Urothelium cell line (cell line): ENCODE measurements at regions not wholly inside any gene's neighbourhood (a gene's known extent, or its start where the extent isn't known, plus 50 kb on each side); places are given as distances from the start of the nearest gene placed in this dataset.
"Not testable (repeated sequence)": the region's sequence is repeated elsewhere in the genome, so short reads cannot be mapped to it uniquely, and the experiment has no call there.

Source experiments
- DNase-seq: peaks from one replicate; pipeline ENCODE4 v3.0.0; 2011; ENCODE audit warnings: low spot score, mixed read lengths
- FAIRE-seq: peaks from 2 replicates; lab custom pipeline; 2011; peaks lifted over from hg19 to GRCh38; lab: Jason Lieb, UNC

DNA sequence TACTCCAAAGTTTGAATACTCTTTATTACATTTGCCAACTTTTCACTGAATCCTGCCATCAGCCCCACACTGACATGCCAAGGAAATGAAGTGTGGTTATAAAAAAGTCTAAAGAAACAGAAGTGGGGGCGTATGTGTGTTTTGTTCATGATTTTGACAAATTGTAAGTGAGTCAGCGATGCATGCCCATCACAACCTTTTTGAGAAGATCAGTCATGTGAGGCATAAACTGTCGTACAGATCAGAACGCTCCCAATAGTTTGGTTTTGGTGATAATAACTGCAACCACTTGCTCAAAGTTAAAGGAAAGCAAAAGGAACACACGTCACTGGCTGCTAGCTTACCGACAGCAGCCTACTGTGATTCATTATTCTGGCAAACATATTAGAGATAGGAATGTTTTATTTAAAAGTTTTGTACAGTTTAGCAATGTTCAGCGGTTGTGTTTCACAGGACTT is 95.6 kb downstream of the RGS2 start:
- FAIRE-seq: no peak
- peak; percentile 24 for DNase-seq

DNA sequence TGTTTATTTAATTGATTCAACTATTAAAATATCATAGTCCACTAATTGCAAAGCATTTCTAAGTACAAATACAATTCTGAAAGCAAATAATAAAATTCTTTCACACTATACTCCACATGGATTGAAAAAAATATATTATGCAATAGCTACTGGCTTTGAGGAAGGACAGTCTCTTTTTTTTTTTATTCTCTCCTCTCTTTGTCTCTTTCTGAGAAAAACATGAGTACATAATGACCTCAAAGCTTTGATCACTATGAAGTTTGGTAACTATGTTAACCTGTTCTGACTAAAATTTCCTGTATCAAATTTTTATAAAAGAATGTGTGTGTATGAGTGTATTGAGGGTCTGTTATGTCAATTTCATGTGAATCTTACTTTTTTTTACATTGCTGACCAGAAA is 96.2 kb downstream of the RGS2 start:
- no peak for FAIRE-seq
- DNase-seq: no peak

DNA sequence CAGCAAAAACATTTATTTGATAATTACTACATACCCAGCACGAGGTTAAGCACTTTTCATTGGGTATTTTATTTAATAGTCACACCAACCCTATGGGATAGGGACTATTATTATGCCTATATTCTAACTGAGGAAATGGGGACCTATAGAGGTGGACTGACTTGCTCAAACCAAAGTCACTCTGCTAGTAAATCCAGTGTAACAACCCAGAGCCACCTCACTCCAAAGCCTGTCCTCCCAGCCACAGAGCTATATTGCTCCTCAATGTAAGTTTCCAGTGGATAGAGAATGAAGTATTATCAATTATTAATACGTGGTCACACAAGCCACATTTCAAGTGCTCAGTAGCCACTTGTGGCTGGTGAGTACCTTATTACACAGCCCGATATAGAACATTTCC is 97.5 kb downstream of the RGS2 start:
- DNase-seq (no peak), FAIRE-seq (no peak)

DNA sequence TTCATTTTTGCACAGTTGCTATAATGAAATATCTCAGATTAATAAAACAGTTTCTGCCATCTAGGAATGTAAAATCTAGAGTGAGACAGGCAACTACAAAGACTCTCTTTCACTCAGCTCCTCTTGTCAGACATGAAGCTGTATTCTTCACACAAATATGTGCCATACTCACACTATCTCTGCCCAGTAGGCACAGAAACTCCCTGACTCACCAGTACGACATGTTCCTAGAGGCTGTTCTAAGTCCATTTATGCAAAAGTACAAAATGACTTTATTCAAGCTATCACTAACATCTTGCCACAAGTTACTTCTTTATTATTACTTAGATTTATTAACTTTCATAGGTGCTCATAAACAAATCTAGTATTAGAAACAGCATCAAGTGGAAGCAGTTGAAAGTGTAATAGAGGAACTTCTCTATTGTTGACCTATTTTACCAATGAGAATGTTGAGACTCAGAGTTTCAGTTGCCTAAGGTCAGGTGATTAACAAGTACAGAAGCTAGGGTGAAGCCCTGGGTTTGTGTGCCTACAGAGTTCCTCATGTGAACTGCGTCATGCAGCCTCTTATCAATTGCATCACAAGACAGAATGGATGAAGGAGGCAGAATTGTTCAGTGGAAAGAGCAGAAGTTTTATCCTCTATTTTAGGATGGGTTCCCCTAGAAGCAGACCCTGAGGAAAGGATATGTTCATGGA is 98.9 kb downstream of the RGS2 start:
- no peak for DNase-seq
- no peak for FAIRE-seq

DNA sequence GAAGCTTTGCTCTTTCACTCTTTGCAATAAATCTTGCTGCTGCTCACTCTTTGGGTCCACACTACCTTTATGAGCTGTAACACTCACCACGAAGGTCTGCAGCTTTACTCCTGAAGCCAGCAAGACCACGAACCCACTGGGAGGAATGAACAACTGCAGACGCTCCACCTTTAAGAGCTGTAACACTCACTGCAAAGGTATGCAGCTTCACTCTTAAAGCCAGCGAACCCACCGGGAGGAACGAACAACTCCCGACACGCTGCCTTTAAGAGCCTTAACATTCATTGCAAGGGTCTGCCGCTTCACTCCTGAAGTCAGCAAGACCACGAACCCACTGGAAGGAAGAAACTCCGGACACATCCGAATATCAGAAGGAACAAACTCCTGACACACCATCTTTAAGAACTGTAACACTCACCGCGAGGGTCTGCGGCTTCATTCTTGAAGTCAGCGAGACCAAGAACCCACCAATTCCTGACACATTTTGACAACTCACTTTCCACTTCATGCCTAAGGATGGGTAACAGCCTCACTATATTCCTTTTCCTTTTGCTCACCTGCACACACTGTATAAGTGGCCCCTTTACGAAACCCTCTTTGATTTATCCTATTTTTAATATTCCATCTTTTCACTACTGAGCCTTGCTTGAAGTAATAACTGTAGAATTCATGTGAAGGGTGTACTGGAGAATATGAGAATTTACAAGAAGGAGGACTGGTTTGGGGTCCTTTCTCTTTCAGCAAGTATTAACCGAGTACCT is 103.2 kb downstream of the RGS2 start:
- not testable (repeated sequence) for DNase-seq, FAIRE-seq

DNA sequence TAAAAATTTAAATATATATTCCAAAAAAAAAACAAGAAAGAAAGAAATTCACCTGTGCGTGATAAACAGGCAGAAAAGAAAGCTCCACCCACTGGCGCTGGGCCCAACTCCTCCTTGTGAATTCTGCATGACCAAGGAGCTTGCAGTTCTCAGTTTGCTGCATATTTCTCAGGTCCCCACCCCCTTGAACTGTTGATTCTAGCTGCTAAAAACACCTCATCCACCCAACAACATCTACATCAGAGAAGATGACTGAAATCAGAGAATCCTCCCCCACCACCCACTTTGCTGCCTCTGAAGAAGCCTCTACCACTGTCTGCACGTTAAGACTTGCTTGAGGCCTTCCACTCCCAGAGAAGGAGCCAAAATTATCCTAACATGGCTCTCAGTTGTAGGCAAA is 104.8 kb downstream of the RGS2 start:
- no peak for FAIRE-seq
- no peak for DNase-seq

DNA sequence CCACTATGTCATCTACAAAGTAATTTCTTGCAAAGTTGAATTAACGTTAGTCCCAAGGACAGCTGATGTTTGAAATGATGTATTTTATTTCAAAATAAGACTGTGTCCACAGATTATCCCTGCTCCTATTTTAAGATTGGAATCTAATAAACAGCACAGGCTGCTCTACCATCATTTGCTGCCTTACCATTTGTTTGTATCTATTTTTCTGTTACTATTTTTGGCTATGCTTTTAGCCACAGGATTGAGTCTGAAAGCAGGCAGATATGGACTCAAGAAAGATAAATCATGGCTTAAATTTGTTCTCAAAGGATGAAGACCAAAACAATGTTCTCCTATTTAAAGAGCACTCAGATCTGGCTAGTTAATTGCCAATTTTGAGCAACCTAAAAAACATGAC is 105.3 kb downstream of the RGS2 start:
- FAIRE-seq (no peak), DNase-seq (no peak)

DNA sequence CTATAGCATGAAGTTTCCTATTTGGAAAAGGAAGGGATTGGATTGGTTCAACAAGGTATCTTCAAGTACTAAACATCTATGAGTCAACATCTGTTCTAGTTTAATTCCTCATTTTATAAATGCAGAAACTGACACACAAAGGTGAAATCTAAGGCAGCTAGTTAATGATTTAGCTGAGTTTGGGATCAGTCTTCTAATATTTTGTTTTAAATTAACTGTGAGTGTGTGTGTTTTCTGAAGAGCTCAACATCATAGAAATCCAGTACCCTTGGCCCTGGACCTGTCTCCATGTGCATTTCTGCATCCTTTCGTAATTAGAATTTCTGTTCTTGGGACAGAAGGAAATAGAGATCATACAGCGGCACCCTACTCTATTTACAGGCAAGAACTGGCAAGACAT is 105.9 kb downstream of the RGS2 start:
- FAIRE-seq: no peak

DNA sequence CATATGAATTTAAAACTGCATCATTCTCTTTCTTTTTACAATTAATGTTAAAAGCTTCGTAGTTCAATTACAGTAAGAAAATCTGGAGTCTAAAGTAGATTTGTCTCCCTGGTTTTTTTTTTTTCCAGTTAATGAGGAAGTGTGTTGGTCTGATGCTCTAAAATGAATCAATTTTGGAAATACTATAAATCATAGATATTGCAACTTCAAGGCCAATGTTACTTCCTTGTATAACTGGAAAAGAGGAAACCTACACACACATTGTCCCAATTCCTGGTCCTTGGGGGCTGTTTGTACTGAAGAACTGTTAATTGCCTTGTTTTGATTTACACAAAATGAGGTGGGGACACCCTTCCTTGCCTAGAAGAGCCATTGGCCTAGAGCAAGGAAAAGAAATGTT is 107.2 kb downstream of the RGS2 start:
- FAIRE-seq (no peak), DNase-seq (no peak)

More for the DNA sequence above, 105.9 kb downstream of the RGS2 start:
- DNase-seq: no peak

DNA sequence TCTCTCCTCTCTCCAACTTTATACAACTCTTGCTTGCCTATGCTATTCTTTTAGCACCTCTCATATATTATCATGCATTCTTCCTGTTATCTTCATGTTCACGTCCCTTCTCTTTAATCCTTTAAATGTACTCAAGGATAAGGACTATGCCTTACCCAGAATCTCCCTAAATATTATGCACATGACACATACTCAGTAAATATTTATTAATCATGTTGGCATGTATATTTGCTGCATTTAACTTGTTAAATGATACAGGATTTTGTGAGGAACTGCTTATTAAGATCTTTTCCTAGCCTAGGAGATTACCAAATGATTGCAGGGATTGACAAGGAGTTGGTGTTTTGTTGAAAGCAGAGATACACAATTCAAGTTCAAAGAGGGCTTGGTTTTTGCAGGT is 109.4 kb downstream of the RGS2 start:
- no peak for FAIRE-seq

DNA sequence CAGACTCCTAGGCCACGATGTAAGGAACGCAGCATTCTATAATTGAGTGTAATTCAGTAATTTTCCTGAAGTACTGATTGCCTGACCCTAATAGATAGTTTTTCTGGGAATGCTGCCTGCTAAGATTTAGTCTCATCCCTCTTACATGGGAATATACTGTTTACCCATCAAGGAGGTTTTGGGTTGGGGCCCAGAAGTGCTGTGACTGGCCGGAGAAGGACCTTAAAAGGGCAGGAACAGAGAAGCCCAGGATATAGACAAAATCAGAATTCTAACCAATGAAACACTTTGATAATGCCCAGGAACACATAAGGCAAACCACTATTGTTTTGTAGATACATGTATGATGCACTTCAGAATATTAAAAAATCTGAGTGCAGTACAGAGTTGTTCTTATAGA is 111.6 kb downstream of the RGS2 start:
- FAIRE-seq (no peak), DNase-seq (no peak)

More for the DNA sequence above, 109.4 kb downstream of the RGS2 start:
- no peak for DNase-seq

DNA sequence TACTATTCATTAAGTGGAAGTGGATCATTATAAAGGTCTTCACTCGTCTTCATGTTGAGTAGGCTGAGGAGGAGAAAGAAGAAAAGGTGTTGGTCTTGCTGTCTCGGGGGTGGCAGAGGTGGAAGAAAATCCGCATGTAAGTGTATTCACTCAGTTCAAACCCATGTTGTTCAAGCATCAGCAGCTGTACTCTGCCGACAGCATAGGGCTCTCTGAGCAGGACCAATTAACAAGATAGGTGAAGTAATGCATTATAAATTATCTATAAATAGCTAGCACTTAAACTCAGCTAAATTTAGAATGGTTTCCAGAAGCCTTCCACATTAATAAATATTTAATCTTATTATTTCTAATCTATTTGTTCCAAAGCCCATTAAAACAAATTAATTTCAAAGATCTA is 116.8 kb downstream of the RGS2 start:
- no peak for FAIRE-seq

DNA sequence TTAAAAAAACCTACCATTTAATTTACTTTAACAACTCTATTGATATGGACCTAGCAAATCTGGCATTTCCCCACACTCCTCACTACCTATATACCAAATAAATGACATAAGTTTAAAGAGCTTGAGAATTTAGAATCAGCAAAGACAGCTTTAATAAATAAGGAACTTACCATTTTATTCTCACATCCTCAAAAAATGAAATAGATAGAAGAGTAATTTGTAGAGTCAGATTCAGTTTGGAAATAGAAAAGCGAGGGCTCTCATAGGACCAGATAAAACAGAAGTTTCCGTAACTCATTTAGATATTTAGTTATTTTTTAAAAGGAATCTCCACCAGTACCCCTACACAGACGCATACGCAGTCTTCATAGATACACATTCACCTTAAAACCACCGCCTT is 117.9 kb downstream of the RGS2 start:
- FAIRE-seq (no peak), DNase-seq (no peak)

More for the DNA sequence above, 116.8 kb downstream of the RGS2 start:
- DNase-seq: no peak

DNA sequence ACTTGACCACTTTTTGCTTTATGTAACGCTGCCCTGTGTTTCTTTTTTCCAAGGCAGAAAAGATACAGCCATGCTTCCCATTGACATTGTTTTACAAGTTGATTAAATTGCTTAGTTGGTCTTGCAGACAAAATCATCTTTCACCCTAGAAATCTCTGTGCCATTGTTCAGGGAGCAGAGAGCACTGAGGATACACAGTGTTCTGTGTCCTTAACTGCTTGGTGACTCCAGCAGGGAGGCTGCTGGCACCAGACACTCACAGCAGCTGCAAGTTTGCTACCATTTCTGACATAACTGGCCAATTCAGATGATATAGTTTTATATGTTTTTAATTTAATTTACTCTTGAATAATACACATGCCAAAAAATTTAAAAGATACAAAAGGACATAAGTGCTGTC is 118.7 kb downstream of the RGS2 start:
- no peak for DNase-seq
- FAIRE-seq: no peak

DNA sequence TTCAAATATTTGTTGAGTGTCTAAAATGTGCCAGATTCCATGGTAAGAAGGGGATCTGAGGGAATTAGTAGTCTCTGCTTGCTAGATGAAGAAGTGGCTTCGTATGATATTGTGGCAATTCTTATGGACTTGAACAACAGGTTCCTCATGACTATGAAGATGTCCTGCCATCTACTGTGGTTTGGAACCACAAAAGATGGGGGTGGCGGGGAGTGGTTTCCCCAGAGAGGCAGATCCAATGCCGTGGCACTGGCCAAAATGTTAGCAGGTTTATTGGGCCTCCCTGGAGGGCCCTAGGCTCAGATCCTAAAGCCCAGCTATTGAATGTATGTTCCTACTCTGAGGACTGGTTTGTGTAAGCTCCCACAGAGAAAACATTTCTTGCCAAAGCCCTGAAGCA is 120.8 kb downstream of the RGS2 start:
- FAIRE-seq (no peak), DNase-seq (no peak)

DNA sequence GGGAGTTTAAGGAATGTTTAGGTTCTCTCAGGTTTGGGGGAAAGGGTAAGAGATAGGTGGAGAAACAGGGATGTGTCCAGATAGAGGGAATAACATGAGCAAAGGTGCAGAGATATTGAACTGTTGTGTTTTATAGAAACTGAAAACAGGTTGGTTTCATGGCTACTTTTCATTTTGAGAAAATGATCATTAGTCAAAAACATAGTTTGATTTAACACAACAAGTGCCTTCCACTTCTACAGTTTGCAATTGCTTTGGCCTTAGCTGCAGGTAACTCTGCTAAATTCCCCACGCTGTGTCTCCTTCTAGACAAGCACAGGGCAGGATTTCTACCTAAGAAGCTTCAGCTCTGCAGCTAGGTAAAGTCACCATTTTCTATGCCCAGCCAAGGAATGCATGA is 124.9 kb downstream of the RGS2 start:
- DNase-seq (no peak), FAIRE-seq (no peak)

DNA sequence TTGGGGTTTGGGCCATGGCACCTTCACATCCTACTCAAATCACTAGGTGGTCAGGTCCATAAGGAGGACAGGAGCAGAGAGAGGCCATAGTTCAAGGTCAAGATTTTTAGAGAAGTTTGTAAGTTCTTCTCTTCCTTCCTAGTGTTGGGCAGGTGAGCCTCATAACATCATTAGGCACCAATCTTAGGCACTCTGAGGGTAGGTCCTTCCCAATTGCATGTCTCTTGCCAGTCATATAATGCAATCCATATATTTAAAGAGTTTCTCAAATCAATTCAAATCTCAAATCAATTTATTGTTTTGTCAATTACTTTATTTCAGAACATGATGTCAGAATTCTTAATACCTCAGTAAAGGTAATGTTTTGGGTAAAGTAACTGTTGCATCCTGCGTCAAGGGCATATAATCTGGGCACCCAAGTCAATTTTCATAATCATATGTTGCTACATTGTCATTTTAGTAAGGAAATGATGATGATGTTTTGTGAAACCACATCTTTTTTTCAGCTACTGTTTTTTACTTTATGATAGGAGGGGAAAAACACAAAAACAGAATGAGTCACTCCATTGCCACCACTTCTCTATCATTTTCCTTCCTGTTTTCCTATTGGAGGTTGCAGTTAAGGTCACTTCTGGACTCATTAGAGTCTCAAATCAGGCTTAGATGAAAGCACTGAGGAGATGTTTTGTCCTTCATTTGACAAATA is 122.7 kb downstream of the UCHL5 start:
- FAIRE-seq (no peak), DNase-seq (no peak)

DNA sequence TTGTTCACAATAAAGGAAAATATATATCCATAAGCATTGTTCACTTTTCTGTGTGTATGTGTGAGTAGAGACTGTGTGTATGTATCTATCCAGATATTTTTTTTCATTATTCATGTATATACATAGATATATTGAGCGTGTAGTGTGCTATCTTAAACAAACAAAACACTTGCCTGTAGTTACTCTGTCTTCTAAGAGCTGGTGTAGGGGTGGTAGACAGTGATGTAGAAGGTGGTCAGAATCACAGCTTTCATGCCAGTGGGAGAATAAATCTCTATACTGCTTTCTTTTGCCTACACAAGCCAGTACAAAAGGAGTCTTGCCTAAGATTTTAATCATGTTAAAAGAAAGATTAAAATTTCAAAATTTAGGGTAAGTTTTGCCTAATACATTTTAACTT is 122.0 kb downstream of the UCHL5 start:
- FAIRE-seq: no peak
- no peak for DNase-seq

DNA sequence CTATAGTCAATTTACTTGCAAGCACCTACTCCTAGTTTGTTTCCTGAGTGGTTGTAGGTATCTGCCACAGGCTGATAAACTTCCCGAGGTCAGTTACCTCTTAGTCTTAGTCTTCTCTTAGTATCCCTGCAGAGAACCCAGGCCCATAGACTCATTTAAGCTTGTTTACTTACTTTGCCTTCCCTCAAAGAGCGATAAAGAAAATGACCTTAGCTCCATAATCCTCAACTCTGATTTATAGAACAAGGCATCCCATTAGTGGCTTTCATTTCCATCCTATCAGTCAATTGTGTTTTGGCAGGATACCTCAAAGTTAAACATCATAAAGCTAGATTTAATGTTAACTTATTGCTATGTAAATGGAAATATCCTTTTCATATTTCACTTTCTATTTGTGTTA is 119.7 kb downstream of the UCHL5 start:
- no peak for FAIRE-seq
- DNase-seq: no peak

DNA sequence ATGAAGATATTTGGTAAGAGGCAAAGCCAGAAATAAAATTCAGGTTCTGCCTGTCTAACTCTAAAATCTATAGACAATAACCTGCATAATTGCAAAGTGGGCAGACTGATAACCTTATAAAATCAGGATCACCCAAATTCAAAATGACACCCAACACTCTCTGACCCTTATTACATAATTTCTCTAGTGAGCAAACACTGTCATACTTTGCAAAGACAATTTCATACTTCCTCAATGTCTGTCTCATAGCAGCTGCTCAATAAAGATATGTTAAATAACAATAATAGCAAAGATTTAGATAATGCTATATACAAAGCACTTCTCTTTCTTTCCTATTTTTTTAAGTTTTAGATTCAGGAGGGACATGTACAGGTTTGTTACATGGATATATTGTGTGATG is 118.5 kb downstream of the UCHL5 start:
- DNase-seq (no peak), FAIRE-seq (no peak)

DNA sequence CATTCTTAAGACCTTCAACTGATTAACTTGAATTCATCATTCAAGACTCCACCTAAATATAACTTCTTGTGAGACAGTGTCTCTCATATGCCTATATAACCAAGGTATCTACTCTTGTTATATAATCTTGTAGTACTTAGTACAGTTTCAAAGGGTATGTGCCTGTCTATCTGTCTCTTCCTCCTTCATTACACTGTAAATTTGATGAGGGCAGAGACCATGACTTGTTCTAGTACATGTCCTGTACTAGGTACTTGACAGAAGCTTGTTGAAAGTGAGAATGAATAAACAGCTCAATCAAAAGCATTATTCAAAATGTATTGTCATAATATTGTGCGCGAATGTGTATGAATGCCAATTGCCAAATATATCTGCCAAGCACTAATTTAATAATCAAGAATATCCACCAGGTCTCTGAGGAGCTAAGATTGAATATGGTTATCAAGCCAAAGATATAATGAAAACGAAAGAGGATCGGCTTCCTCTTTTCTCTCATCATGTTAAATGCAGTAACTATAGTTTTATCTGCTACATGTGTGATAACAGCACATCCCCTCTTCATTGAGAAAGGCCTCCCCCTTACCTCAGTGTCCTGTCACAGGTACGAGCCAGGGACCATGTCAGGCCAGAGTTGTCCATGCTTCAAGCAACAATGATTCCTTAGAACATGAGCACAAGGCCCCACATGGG is 117.3 kb downstream of the UCHL5 start:
- FAIRE-seq (no peak), DNase-seq (no peak)
